ENCODE measurements at regions not wholly inside any gene's neighbourhood (a gene's known extent, or its start where the extent isn't known, plus 50 kb on each side); places are given as distances from the start of the nearest gene placed in this dataset.

- no peak for DNase-seq
- Histone ChIP-seq H3K4me1 (ENCODE audit: control insufficient read depth, insufficient read depth, low read length) (no peaks in the 10 kb centered on the region), H3K9me3 (ENCODE audit: control insufficient read depth, low read depth, low read length) (no peaks in the 10 kb centered on the region), H3K27me3 (ENCODE audit: control insufficient read depth, insufficient read depth, low read length) (no peaks in the 10 kb centered on the region), H3K4me3 (ENCODE audit: low read length) (no peak overlapping the region), H3K27ac (ENCODE audit: low read length) (no peak overlapping the region), H3K36me3 (ENCODE audit: control insufficient read depth, insufficient read depth, low read length) (no peaks in the 10 kb centered on the region)
- WGBS (ENCODE audit: insufficient coverage, low lambda C conversion rate) = no CpG with 5 or more reads among the region's 2 CpGs
These were observed 241.2 kb downstream of the DNAJB9 start for GRCh38 chr7:108810756-108811385.

DNA sequence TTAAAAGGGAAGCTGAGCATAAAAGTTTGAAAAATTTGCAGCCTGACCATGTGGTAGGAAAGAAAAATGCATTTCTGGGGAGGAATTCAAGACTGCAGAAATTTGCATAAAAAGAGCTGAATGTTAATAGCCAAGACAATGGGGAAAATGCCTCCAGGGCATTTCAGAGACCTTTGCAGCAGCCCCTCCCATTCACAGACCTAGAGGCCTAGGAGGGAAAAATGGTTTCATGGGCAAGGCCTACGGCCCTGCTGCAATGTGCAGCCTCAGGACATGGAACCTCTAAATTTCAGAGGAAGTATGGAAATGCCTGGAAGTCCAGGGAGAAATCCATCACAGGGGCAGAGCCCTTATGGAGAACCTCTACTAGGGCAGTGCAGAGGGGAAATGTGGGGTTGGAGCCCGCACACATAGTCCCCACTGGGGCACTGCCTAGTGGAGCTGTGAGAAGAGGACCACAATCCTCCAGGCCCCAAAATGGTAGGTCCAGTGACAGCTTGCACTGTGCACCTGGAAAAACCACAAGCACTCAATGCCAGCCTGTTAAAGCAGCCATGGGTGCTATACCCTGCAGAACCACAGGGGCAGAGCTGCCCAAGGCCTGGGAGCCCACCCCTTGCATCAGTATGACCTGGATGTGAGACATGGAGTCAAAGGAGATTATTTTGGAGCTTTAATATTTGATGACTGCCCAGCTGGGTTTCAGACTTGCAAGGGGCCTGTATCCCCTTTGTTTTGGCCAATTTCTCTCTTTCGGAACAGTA lies 243.8 kb downstream of the DNAJB9 start:
- no peaks in the 10 kb centered on the region for H3K4me1 ChIP-seq (ENCODE audit: control insufficient read depth, insufficient read depth, low read length)
- H3K9me3 ChIP-seq (ENCODE audit: control insufficient read depth, low read depth, low read length) = no peaks in the 10 kb centered on the region
- DNase-seq = no peak
- H3K27me3 ChIP-seq (ENCODE audit: control insufficient read depth, insufficient read depth, low read length) = no peaks in the 10 kb centered on the region
- WGBS (ENCODE audit: insufficient coverage, low lambda C conversion rate) = no CpG with 5 or more reads among the region's 3 CpGs
- H3K27ac ChIP-seq (ENCODE audit: low read length) = no peak overlapping the region
- no peaks in the 10 kb centered on the region for H3K36me3 ChIP-seq (ENCODE audit: control insufficient read depth, insufficient read depth, low read length)
- no peak overlapping the region for H3K4me3 ChIP-seq (ENCODE audit: low read length)

- H3K27me3 ChIP-seq (ENCODE audit: control insufficient read depth, insufficient read depth, low read length) = no peaks in the 10 kb centered on the region
- no peaks in the 10 kb centered on the region for H3K36me3 ChIP-seq (ENCODE audit: control insufficient read depth, insufficient read depth, low read length)
- no peak for DNase-seq
- WGBS (ENCODE audit: insufficient coverage, low lambda C conversion rate) = 100% methylated on average over 1 of the region's 2 CpGs
- no peak overlapping the region for H3K4me3 ChIP-seq (ENCODE audit: low read length)
- H3K4me1 ChIP-seq (ENCODE audit: control insufficient read depth, insufficient read depth, low read length) = no peaks in the 10 kb centered on the region
- no peaks in the 10 kb centered on the region for H3K9me3 ChIP-seq (ENCODE audit: control insufficient read depth, low read depth, low read length)
- H3K27ac ChIP-seq (ENCODE audit: low read length) = no peak overlapping the region
These were observed 246.1 kb downstream of the DNAJB9 start for GRCh38 chr7:108815815-108816214.

DNA sequence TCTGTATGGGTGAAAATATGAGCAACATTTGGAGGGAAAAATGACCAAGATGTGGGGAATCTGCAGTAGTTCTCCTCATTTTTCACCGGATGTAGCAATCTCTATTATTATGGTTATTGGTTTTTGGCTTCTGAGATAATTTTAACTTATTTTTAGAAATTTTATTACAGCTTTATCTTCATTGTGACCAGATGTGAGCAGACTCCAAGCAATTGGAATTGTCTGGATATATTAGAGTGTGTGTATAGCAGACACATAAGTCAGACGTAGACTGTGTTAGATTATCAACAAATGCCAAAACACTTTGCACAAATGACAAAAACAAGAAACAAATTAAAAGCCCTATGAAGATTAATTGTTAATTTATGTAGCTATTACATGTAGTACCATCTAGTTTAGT lies 249.1 kb downstream of the DNAJB9 start:
- H3K36me3 ChIP-seq (ENCODE audit: control insufficient read depth, insufficient read depth, low read length) = no peaks in the 10 kb centered on the region
- DNase-seq = no peak
- no peaks in the 10 kb centered on the region for H3K27me3 ChIP-seq (ENCODE audit: control insufficient read depth, insufficient read depth, low read length)
- H3K27ac ChIP-seq (ENCODE audit: low read length) = no peak overlapping the region
- WGBS (ENCODE audit: insufficient coverage, low lambda C conversion rate) = no CpG with 5 or more reads among the region's 2 CpGs
- H3K4me3 ChIP-seq (ENCODE audit: low read length) = no peak overlapping the region
- no peaks in the 10 kb centered on the region for H3K9me3 ChIP-seq (ENCODE audit: control insufficient read depth, low read depth, low read length)
- no peaks in the 10 kb centered on the region for H3K4me1 ChIP-seq (ENCODE audit: control insufficient read depth, insufficient read depth, low read length)

DNA sequence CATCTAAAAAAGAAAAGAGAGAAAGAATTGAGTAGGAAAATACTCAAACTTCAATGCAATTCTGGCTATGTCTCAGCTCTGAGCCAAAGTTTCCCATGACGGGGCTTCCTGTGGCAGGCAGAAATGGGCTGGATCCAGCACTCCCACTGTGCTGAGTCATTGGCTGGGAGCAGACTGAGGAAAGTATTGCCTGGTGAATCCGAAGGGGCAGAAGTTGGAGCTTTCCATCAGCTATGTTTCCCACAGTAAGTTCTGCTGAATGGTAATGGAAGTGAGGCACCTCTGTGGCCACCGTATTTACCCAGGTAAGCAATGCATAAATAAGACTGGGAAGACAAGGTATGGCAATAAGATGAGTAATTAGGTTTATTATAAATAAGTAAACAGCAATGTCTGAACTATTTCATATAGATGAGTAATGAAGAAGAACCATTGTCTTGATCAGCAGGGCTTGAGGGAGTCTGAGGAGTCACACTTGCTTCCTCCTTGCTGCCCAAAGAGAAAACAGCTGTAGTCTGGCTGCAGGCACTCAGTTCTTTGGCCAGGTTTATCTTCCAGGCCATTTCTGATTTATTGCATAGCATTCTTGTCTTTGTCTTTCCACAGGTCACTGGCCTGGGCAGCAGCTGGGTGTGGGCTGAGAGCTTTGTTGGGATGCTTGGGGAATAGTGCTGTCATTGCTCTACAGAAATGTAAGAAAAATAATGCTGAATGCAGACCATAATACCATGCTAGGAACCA lies 255.3 kb downstream of the DNAJB9 start:
- no peaks in the 10 kb centered on the region for H3K4me1 ChIP-seq (ENCODE audit: control insufficient read depth, insufficient read depth, low read length)
- no peaks in the 10 kb centered on the region for H3K9me3 ChIP-seq (ENCODE audit: control insufficient read depth, low read depth, low read length)
- H3K4me3 ChIP-seq (ENCODE audit: low read length) = no peak overlapping the region
- DNase-seq = no peak
- no peaks in the 10 kb centered on the region for H3K36me3 ChIP-seq (ENCODE audit: control insufficient read depth, insufficient read depth, low read length)
- no peaks in the 10 kb centered on the region for H3K27me3 ChIP-seq (ENCODE audit: control insufficient read depth, insufficient read depth, low read length)
- WGBS (ENCODE audit: insufficient coverage, low lambda C conversion rate) = no CpG with 5 or more reads among the region's 3 CpGs
- no peak overlapping the region for H3K27ac ChIP-seq (ENCODE audit: low read length)

DNA sequence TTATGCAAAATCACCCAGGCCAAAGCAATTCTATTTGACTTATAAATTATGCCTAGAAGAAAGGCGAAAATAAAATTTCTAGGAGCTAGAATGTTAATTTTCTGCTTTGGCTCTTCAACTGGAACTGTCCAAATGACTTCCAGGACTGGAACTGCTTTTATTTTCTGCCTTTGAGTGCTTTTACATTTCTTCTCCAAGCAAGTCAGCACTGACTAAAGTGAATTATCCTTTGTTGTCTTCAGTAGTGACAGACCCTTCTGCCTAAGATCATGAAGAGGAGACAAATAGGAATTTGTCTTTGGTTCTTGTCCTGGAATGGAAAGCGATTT lies 255.9 kb downstream of the DNAJB9 start:
- H3K4me1 ChIP-seq (ENCODE audit: control insufficient read depth, insufficient read depth, low read length) = no peaks in the 10 kb centered on the region
- no peaks in the 10 kb centered on the region for H3K36me3 ChIP-seq (ENCODE audit: control insufficient read depth, insufficient read depth, low read length)
- no peak for DNase-seq
- no peak overlapping the region for H3K4me3 ChIP-seq (ENCODE audit: low read length)
- no peaks in the 10 kb centered on the region for H3K27me3 ChIP-seq (ENCODE audit: control insufficient read depth, insufficient read depth, low read length)
- no peak overlapping the region for H3K27ac ChIP-seq (ENCODE audit: low read length)
- H3K9me3 ChIP-seq (ENCODE audit: control insufficient read depth, low read depth, low read length) = no peaks in the 10 kb centered on the region
- no CpG with 5 or more reads among the region's 2 CpGs for WGBS (ENCODE audit: insufficient coverage, low lambda C conversion rate)

DNA sequence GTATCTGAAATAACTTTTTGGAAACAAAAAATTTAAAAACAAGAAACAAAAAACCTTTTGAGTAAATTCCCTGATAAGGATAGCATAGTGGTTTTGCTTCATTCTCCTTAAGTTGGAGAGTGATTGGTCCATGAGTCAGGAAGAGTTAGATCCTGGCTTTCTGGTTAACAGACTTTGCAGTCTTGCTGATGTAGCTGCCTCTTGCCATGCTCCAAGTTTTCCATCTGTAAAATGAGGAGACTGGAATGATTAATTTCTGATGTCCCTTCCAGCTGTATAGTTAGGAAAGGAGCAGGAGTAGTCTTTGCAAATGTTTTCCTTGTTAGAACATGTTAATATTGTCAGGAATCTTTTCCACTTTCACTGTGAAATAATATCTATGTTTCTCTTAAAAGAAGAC lies 266.6 kb downstream of the DNAJB9 start:
- DNase-seq = no peak
- no peaks in the 10 kb centered on the region for H3K4me1 ChIP-seq (ENCODE audit: control insufficient read depth, insufficient read depth, low read length)
- H3K9me3 ChIP-seq (ENCODE audit: control insufficient read depth, low read depth, low read length) = no peaks in the 10 kb centered on the region
- H3K4me3 ChIP-seq (ENCODE audit: low read length) = no peak overlapping the region
- H3K36me3 ChIP-seq (ENCODE audit: control insufficient read depth, insufficient read depth, low read length) = no peaks in the 10 kb centered on the region
- H3K27me3 ChIP-seq (ENCODE audit: control insufficient read depth, insufficient read depth, low read length) = no peaks in the 10 kb centered on the region
- H3K27ac ChIP-seq (ENCODE audit: low read length) = no peak overlapping the region

DNA sequence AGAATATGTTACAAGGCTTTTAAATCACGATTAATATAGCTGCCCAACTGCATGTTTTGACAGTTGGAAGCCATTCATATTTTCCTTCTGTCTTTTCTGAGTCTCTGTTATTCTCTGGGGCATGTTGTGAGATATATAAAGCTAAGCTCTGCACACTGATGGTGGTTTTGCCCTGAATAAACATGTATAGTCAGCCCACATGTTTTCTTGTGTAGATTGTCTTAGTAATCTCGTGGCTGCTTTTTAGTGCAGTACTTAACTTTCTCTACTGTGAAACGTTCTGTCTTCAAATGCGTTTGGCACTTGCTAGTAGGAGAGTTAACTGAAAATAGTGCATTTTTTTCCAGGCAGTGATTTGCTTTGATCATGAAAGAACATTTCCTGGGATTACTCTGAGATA lies 268.5 kb downstream of the DNAJB9 start:
- Histone ChIP-seq H3K4me3 (ENCODE audit: low read length) (no peak overlapping the region), H3K27ac (ENCODE audit: low read length) (no peak overlapping the region), H3K4me1 (ENCODE audit: control insufficient read depth, insufficient read depth, low read length) (no peaks in the 10 kb centered on the region), H3K27me3 (ENCODE audit: control insufficient read depth, insufficient read depth, low read length) (no peaks in the 10 kb centered on the region), H3K9me3 (ENCODE audit: control insufficient read depth, low read depth, low read length) (no peaks in the 10 kb centered on the region), H3K36me3 (ENCODE audit: control insufficient read depth, insufficient read depth, low read length) (no peaks in the 10 kb centered on the region)
- DNase-seq = no peak
- 62% methylated on average over 2 of the region's 4 CpGs for WGBS (ENCODE audit: insufficient coverage, low lambda C conversion rate)

DNA sequence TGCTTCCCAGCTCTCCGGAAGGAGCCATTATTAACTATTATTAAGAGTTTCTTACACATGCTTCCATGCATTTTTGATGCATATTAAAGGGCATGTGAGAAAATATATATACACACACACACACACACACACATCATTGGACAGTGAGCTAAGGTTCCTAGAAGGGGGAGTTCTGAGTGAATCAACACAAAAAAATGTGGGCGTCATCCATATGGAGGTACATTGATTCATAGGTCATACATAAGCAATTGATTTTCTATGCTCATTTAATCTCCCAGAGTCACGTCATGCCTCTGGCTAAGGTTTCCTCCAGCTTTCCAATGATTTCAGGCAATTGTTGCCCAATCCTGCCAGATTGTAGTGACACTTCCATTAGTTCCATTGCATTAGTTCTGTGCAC lies 269.4 kb downstream of the DNAJB9 start:
- H3K4me1 ChIP-seq (ENCODE audit: control insufficient read depth, insufficient read depth, low read length) = no peaks in the 10 kb centered on the region
- no peaks in the 10 kb centered on the region for H3K9me3 ChIP-seq (ENCODE audit: control insufficient read depth, low read depth, low read length)
- no peak for DNase-seq
- WGBS (ENCODE audit: insufficient coverage, low lambda C conversion rate) = 100% methylated on average over 1 of the region's 3 CpGs
- no peak overlapping the region for H3K4me3 ChIP-seq (ENCODE audit: low read length)
- H3K36me3 ChIP-seq (ENCODE audit: control insufficient read depth, insufficient read depth, low read length) = no peaks in the 10 kb centered on the region
- H3K27ac ChIP-seq (ENCODE audit: low read length) = no peak overlapping the region
- no peaks in the 10 kb centered on the region for H3K27me3 ChIP-seq (ENCODE audit: control insufficient read depth, insufficient read depth, low read length)

DNA sequence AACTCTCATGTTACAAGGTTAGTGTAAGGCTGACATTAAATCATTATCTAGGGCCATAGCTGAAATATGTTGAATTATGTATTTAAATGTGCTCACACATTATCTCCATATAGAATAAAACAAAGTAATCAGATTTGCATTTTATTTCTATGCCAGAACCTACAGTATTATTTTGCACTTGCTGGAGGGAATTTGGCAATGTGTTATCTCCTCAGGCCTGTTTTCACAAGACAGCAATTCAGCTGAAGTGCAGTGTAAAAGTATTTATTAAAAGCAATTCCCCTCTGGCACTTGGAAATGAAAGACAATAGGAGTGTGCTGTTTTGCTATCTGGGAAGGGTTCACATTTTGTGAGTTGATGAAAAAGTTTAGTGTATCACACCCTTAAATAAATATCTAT lies 276.3 kb downstream of the DNAJB9 start:
- DNase-seq = no peak
- Histone ChIP-seq H3K9me3 (ENCODE audit: control insufficient read depth, low read depth, low read length) (no peaks in the 10 kb centered on the region), H3K4me3 (ENCODE audit: low read length) (no peak overlapping the region), H3K27me3 (ENCODE audit: control insufficient read depth, insufficient read depth, low read length) (no peaks in the 10 kb centered on the region), H3K27ac (ENCODE audit: low read length) (no peak overlapping the region), H3K4me1 (ENCODE audit: control insufficient read depth, insufficient read depth, low read length) (no peaks in the 10 kb centered on the region), H3K36me3 (ENCODE audit: control insufficient read depth, insufficient read depth, low read length) (no peaks in the 10 kb centered on the region)

DNA sequence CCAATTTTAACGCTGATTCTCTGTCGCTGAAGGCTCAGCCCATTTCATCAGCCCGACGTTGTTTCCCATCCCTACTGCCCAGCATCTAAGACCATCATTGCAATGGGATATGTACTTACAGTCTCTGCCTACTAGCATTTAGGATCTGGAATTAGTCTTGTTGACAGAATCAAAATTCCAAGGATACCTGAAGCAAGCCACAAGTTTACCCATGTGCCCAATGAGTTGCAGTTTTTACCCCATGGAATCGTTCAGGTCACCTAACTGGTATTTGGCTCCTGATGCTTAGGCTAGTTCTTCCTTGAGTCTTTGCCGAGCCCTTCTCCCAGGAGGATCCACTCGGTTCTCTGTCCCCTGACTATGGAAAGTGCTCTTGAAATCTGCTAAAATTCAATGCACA lies 276.8 kb downstream of the DNAJB9 start:
- Histone ChIP-seq H3K27ac (ENCODE audit: low read length) (no peak overlapping the region), H3K4me1 (ENCODE audit: control insufficient read depth, insufficient read depth, low read length) (no peaks in the 10 kb centered on the region), H3K9me3 (ENCODE audit: control insufficient read depth, low read depth, low read length) (no peaks in the 10 kb centered on the region), H3K27me3 (ENCODE audit: control insufficient read depth, insufficient read depth, low read length) (no peaks in the 10 kb centered on the region), H3K36me3 (ENCODE audit: control insufficient read depth, insufficient read depth, low read length) (no peaks in the 10 kb centered on the region), H3K4me3 (ENCODE audit: low read length) (no peak overlapping the region)
- DNase-seq = no peak
- WGBS (ENCODE audit: insufficient coverage, low lambda C conversion rate) = 100% methylated on average over 1 of the region's 7 CpGs
